HFFc6 (cell line): ENCODE measurements at regions not wholly inside any gene's neighbourhood (a gene's known extent, or its start where the extent isn't known, plus 50 kb on each side); places are given as distances from the start of the nearest gene placed in this dataset.

Source experiments
- DNase-seq: peaks from one replicate; pipeline ENCODE4 v3.0.0-alpha.2; 2018
- H3K27ac Mint-ChIP-seq: 2 replicates; pipeline ENCODE4 v1.8.0; 2020; ENCODE audit warnings: mild to moderate bottlenecking, mixed read lengths
- H3K27me3 Mint-ChIP-seq: 2 replicates; pipeline ENCODE4 v1.8.0; 2021; ENCODE audit warnings: mild to moderate bottlenecking, moderate library complexity, mixed read lengths; ENCODE audit not compliant: insufficient read depth
- H3K36me3 Mint-ChIP-seq: 2 replicates; pipeline ENCODE4 v1.8.0; 2021; ENCODE audit warnings: low read depth, mixed read lengths
- H3K4me1 Mint-ChIP-seq: 2 replicates; pipeline ENCODE4 v1.8.0; 2020; ENCODE audit warnings: low read depth, mixed read lengths
- H3K4me3 Mint-ChIP-seq: 2 replicates; pipeline ENCODE4 v1.8.0; 2020; ENCODE audit warnings: mild to moderate bottlenecking, moderate library complexity, mixed read lengths
- H3K9me3 Mint-ChIP-seq: 2 replicates; pipeline ENCODE4 v1.8.0; 2020; ENCODE audit warnings: mild to moderate bottlenecking, mixed read lengths
- CTCF ChIP-seq: fragments of 200-600 bp; sonication (generic); IDR thresholded peaks from 2 replicates; pipeline ENCODE4 v1.5.0; 2021; ENCODE audit warnings: antibody characterized with exemption, mild to moderate bottlenecking

- no peak overlapping the region for H3K27ac Mint-ChIP-seq
- no peaks in the 10 kb centered on the region for H3K9me3 Mint-ChIP-seq
These were observed 151.8 kb upstream of the MAP3K1 start for GRCh38 chr5:56663523-56663922.

GRCh38 chr5:56662893-56663292 is 152.5 kb upstream of the MAP3K1 start:
- H3K4me1 Mint-ChIP-seq: peaks cover 9% of the 10 kb centered on the region
- no peaks in the 10 kb centered on the region for H3K9me3 Mint-ChIP-seq
- no peak overlapping the region for H3K4me3 Mint-ChIP-seq
- no peak for DNase-seq
- no peaks in the 10 kb centered on the region for H3K36me3 Mint-ChIP-seq
- H3K27me3 Mint-ChIP-seq: peaks cover 17% of the 10 kb centered on the region
- no peak for TF ChIP-seq CTCF
- H3K27ac Mint-ChIP-seq: no peak overlapping the region

More at GRCh38 chr5:56663523-56663922, 151.8 kb upstream of the MAP3K1 start:
- DNase-seq: no peak
- TF ChIP-seq CTCF: no peak
- no peaks in the 10 kb centered on the region for H3K36me3 Mint-ChIP-seq
- H3K4me1 Mint-ChIP-seq: peaks cover 9% of the 10 kb centered on the region
- no peak overlapping the region for H3K4me3 Mint-ChIP-seq
- peaks cover 17% of the 10 kb centered on the region for H3K27me3 Mint-ChIP-seq

GRCh38 chr5:56659971-56660370 is 155.4 kb upstream of the MAP3K1 start:
- H3K27ac Mint-ChIP-seq: no peak overlapping the region
- peaks cover 13% of the 10 kb centered on the region for H3K27me3 Mint-ChIP-seq
- H3K9me3 Mint-ChIP-seq: no peaks in the 10 kb centered on the region

GRCh38 chr5:56658972-56659371 is 156.4 kb upstream of the MAP3K1 start:
- Mint-ChIP-seq H3K27me3 (peaks cover 16% of the 10 kb centered on the region), H3K4me3 (no peak overlapping the region), H3K9me3 (no peaks in the 10 kb centered on the region), H3K36me3 (no peaks in the 10 kb centered on the region), H3K4me1 (no peaks in the 10 kb centered on the region), H3K27ac (no peak overlapping the region)
- no peak for TF ChIP-seq CTCF
- DNase-seq: no peak

More at GRCh38 chr5:56659971-56660370, 155.4 kb upstream of the MAP3K1 start:
- TF ChIP-seq CTCF: no peak
- peaks cover 2% of the 10 kb centered on the region for H3K4me1 Mint-ChIP-seq
- DNase-seq: no peak
- H3K4me3 Mint-ChIP-seq: no peak overlapping the region
- H3K36me3 Mint-ChIP-seq: no peaks in the 10 kb centered on the region

- no peak for DNase-seq
- no peaks in the 10 kb centered on the region for H3K9me3 Mint-ChIP-seq
- H3K36me3 Mint-ChIP-seq: no peaks in the 10 kb centered on the region
- no peak overlapping the region for H3K27ac Mint-ChIP-seq
- peaks cover 13% of the 10 kb centered on the region for H3K27me3 Mint-ChIP-seq
- no peaks in the 10 kb centered on the region for H3K4me1 Mint-ChIP-seq
- no peak for TF ChIP-seq CTCF
- no peak overlapping the region for H3K4me3 Mint-ChIP-seq
These were observed 158.3 kb upstream of the MAP3K1 start for GRCh38 chr5:56656846-56657726.
